ENCODE measurements at regions not wholly inside any gene's neighbourhood (a gene's known extent, or its start where the extent isn't known, plus 50 kb on each side); places are given as distances from the start of the nearest gene placed in this dataset.

DNA sequence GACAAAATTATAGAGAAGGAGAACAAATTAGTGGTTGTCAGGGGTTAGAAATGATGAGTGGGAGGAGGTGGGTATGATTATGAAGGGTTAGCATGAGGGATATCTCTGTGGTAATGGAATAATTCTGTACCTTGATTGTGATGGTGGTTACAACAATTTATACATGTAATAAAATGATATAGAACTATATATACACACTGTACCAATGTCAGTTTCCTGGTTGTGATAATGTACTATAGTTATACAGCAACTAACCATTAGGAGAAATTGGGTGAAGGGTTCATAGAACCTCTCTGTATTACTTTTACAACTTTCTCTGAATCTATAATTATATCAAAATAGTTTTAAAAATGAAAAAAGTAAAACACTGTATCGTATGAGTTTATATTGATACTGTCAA lies 148.1 kb downstream of the ZNF621 start:
- Histone ChIP-seq H3K4me1 (no peaks in the 10 kb centered on the region), H3K27ac (no peak overlapping the region), H3K36me3 (no peaks in the 10 kb centered on the region), H3K9me3 (no peaks in the 10 kb centered on the region), H3K27me3 (no peaks in the 10 kb centered on the region), H3K4me3 (no peak overlapping the region)
- TF ChIP-seq POLR2A (IDR thresholded peaks at IDR 0.05): no peak
- TF ChIP-seq, protein P1, sequence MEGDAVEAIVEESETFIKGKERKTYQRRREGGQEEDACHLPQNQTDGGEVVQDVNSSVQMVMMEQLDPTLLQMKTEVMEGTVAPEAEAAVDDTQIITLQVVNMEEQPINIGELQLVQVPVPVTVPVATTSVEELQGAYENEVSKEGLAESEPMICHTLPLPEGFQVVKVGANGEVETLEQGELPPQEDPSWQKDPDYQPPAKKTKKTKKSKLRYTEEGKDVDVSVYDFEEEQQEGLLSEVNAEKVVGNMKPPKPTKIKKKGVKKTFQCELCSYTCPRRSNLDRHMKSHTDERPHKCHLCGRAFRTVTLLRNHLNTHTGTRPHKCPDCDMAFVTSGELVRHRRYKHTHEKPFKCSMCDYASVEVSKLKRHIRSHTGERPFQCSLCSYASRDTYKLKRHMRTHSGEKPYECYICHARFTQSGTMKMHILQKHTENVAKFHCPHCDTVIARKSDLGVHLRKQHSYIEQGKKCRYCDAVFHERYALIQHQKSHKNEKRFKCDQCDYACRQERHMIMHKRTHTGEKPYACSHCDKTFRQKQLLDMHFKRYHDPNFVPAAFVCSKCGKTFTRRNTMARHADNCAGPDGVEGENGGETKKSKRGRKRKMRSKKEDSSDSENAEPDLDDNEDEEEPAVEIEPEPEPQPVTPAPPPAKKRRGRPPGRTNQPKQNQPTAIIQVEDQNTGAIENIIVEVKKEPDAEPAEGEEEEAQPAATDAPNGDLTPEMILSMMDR (IDR thresholded peaks at IDR 0.05): no peak
- no peak for DNase-seq

DNA sequence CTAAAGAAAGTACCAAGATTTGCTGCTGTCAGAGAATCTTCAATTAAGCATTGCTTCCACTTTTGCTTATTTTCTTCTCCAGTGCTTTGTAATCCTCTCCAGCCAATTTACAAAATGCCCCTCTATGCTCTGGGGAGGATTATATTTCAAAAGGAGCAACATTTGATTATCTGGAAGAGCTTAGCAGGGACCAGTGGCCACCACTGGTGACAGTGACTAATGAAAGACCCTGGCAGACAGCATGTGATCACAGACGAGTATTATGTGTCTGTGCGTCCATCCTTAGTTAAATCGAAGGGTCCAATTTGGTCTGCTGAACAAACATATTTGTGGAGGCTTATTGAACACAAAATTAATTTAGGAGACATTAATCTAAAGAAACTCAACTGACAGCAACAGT lies 152.6 kb downstream of the ZNF621 start:
- Histone ChIP-seq H3K36me3 (no peaks in the 10 kb centered on the region), H3K4me3 (no peak overlapping the region), H3K4me1 (no peaks in the 10 kb centered on the region), H3K27ac (no peak overlapping the region), H3K9me3 (no peaks in the 10 kb centered on the region), H3K27me3 (no peaks in the 10 kb centered on the region)
- no peak for TF ChIP-seq POLR2A (IDR thresholded peaks at IDR 0.05)
- TF ChIP-seq, protein P1 (IDR thresholded peaks at IDR 0.05): no peak
- no peak for DNase-seq

DNA sequence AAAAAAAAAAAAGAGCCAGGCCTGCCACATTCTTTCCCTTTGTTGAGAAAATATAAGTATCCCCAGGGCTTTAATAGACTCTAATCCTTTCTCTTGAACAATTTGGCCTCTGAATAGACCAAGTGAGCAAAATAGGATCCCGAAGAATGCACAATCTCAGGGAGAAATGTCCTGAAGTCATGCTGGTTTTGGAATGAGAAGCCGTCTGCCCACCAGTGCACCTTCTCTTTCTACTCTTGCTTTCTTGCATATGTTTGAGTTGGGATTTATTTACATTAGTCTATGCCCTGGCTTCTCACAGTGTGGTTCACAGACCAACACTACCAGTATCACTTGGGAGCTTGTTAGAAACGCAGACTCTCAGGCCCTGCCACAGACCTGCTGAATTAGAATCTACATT lies 153.0 kb downstream of the ZNF621 start:
- TF ChIP-seq POLR2A (IDR thresholded peaks at IDR 0.05): no peak
- TF ChIP-seq, protein P1 (IDR thresholded peaks at IDR 0.05): no peak
- H3K27ac ChIP-seq: no peak overlapping the region
- no peak overlapping the region for H3K4me3 ChIP-seq
- no peaks in the 10 kb centered on the region for H3K36me3 ChIP-seq
- H3K27me3 ChIP-seq: no peaks in the 10 kb centered on the region
- no peak for DNase-seq
- H3K9me3 ChIP-seq: no peaks in the 10 kb centered on the region
- no peaks in the 10 kb centered on the region for H3K4me1 ChIP-seq

DNA sequence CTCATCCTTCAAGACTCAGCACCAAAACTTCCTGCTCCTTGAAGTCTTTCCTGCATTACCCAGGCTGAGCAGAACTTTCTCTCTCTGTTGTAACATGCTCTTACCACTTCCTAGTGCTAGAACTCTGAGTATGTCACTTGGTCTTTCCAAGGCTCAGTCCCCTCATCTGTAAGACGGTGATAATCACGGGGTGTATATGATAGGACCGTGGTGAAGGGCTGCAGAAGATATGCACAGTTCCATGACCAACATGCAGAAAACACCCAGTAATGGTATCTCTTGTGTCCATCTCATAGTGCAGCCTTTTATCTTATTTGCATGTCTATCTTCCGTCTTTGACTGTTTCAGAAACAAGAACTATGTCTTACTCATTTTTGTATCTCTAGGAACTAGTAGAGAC lies 154.5 kb downstream of the ZNF621 start:
- Histone ChIP-seq H3K4me3 (no peak overlapping the region), H3K36me3 (no peaks in the 10 kb centered on the region), H3K27ac (no peak overlapping the region), H3K9me3 (no peaks in the 10 kb centered on the region), H3K4me1 (no peaks in the 10 kb centered on the region), H3K27me3 (no peaks in the 10 kb centered on the region)
- no peak for TF ChIP-seq POLR2A (IDR thresholded peaks at IDR 0.05)
- TF ChIP-seq, protein P1 (IDR thresholded peaks at IDR 0.05): no peak
- no peak for DNase-seq

DNA sequence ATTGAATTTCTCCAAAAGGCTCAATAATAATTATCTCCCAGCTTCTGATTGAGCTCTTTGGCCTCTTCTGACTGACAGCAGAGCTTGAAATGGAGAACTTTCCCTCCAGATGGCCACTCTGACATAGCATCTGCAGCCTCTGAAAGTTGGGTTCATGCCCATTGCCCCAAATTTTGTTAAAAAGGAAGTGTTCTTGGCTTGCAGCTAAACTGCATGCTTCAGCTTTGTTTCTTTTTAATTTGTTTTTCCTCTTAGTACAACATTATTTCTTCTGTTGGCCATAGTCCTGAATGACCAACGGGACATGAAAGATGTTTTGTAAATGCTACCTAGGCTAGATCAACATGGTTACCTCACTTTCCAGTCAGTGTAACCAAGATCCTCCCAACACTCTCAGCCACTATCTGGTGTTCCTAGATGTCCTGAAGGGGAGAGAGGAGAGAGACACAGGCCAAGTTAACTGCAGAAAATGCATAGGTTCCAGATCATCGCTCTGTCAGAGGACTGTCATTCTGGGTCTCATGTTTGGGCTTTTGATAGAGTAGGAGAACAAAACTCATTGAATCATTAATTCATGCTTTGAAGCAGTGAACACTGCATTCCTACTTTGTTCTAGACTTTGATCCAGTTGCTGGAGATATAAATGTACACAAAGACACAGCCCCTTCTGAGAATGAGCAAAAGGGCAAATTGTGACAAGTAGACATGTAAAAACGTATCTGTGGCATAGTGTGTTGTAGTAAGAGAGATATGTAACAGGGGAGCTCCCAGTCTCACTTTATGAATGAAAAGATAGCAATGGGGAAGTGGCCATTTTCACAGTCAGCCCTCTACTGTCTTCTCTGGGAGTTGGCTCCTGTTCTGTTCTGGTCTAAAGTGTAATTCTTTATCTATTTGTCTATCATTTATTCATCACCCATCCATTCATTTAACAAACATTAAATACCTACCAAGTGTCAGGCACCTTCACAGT lies 156.2 kb downstream of the ZNF621 start:
- no peaks in the 10 kb centered on the region for H3K9me3 ChIP-seq
- H3K27ac ChIP-seq: no peak overlapping the region
- no peaks in the 10 kb centered on the region for H3K4me1 ChIP-seq
- H3K36me3 ChIP-seq: no peaks in the 10 kb centered on the region
- H3K27me3 ChIP-seq: no peaks in the 10 kb centered on the region
- no peak for DNase-seq
- TF ChIP-seq, protein P1 (IDR thresholded peaks at IDR 0.05): no peak
- TF ChIP-seq POLR2A (IDR thresholded peaks at IDR 0.05): no peak
- H3K4me3 ChIP-seq: no peak overlapping the region
